Mucosa of rectum (tissue), 2 donors: ENCODE measurements at regions not wholly inside any gene's neighbourhood (a gene's known extent, or its start where the extent isn't known, plus 50 kb on each side); places are given as distances from the start of the nearest gene placed in this dataset.

Source experiments
- H3K27ac ChIP-seq, 2 donors: one replicate each; pipeline ENCODE4 v1.7.0; 2013; ENCODE audit warnings: inconsistent platforms in 2 of 2, low read depth in 2 of 2, low read length in 2 of 2
- H3K27me3 ChIP-seq, 2 donors: one replicate each; pipeline ENCODE4 v1.7.0; 2013; ENCODE audit warnings: low read length in 2 of 2; ENCODE audit not compliant: control insufficient read depth in 2 of 2, insufficient read depth in 2 of 2
- H3K36me3 ChIP-seq, 2 donors: one replicate each; pipeline ENCODE4 v1.7.0; 2013; ENCODE audit warnings: low read length in 2 of 2; ENCODE audit not compliant: control insufficient read depth in 2 of 2, insufficient read depth in 2 of 2
- H3K4me1 ChIP-seq, 2 donors: one replicate each; pipeline ENCODE4 v1.7.0; 2013; ENCODE audit warnings: low read length in 2 of 2, mild to moderate bottlenecking in 1 of 2; ENCODE audit not compliant: control insufficient read depth in 2 of 2, insufficient read depth in 2 of 2
- H3K4me3 ChIP-seq, 2 donors: one replicate each; pipeline ENCODE4 v1.7.0; 2013; ENCODE audit warnings: low read length in 2 of 2
- H3K9ac ChIP-seq, 2 donors: one replicate each; pipeline ENCODE4 v1.7.0; 2013; ENCODE audit warnings: low read length in 2 of 2, low read depth in 1 of 2, mild to moderate bottlenecking in 1 of 2
- H3K9me3 ChIP-seq, 2 donors: one replicate each; pipeline ENCODE4 v1.7.0; 2013; ENCODE audit warnings: low read length in 2 of 2; ENCODE audit not compliant: control insufficient read depth in 2 of 2
- donor health status: healthy.
- donor health status: Normal muscosa, but diverticular disease.

- H3K9me3 ChIP-seq = no peaks in the 10 kb centered on the region
- H3K36me3 ChIP-seq = no peaks in the 10 kb centered on the region
- peaks cover 22 to 25% of the 10 kb centered on the region in 2 donors for H3K27me3 ChIP-seq
- no peak overlapping the region for H3K4me3 ChIP-seq
- no peak overlapping the region for H3K27ac ChIP-seq
- H3K4me1 ChIP-seq = no peaks in the 10 kb centered on the region
- no peak overlapping the region for H3K9ac ChIP-seq
Observed at GRCh38 chr15:77695548-77695947, 62.8 kb upstream of the LINGO1 start.

GRCh38 chr15:77693576-77693975 lies 60.9 kb upstream of the LINGO1 start:
- H3K9ac ChIP-seq = no peak overlapping the region
- H3K4me1 ChIP-seq = no peaks in the 10 kb centered on the region
- H3K27ac ChIP-seq = no peak overlapping the region
- no peak overlapping the region for H3K4me3 ChIP-seq
- H3K36me3 ChIP-seq = no peaks in the 10 kb centered on the region
- H3K9me3 ChIP-seq = no peaks in the 10 kb centered on the region
- peaks cover 22% of the 10 kb centered on the region in 2 donors for H3K27me3 ChIP-seq

GRCh38 chr15:77692614-77693013 lies 59.9 kb upstream of the LINGO1 start:
- H3K4me1 ChIP-seq = no peaks in the 10 kb centered on the region
- H3K9me3 ChIP-seq = no peaks in the 10 kb centered on the region
- H3K27me3 ChIP-seq = peaks cover 14 to 16% of the 10 kb centered on the region in 2 donors

GRCh38 chr15:77691607-77692006 lies 58.9 kb upstream of the LINGO1 start:
- no peak overlapping the region for H3K27ac ChIP-seq
- H3K9ac ChIP-seq = no peak overlapping the region
- peaks cover 7 to 11% of the 10 kb centered on the region in 2 donors for H3K27me3 ChIP-seq
- H3K36me3 ChIP-seq = no peaks in the 10 kb centered on the region
- no peaks in the 10 kb centered on the region for H3K9me3 ChIP-seq
- H3K4me1 ChIP-seq = no peaks in the 10 kb centered on the region
- no peak overlapping the region for H3K4me3 ChIP-seq

More at GRCh38 chr15:77692614-77693013, 59.9 kb upstream of the LINGO1 start:
- Histone ChIP-seq H3K4me3 (no peak overlapping the region), H3K27ac (no peak overlapping the region), H3K9ac (no peak overlapping the region), H3K36me3 (no peaks in the 10 kb centered on the region)

GRCh38 chr15:77689821-77690220 lies 57.1 kb upstream of the LINGO1 start:
- Histone ChIP-seq H3K27ac (no peak overlapping the region), H3K9ac (no peak overlapping the region), H3K36me3 (no peaks in the 10 kb centered on the region), H3K9me3 (no peaks in the 10 kb centered on the region), H3K4me1 (no peaks in the 10 kb centered on the region), H3K27me3 (peaks cover 0 to 8% of the 10 kb centered on the region in 2 donors), H3K4me3 (no peak overlapping the region)

- no peak overlapping the region for H3K4me3 ChIP-seq
- no peaks in the 10 kb centered on the region for H3K36me3 ChIP-seq
- peaks cover 0 to 8% of the 10 kb centered on the region in 2 donors for H3K27me3 ChIP-seq
- no peaks in the 10 kb centered on the region for H3K9me3 ChIP-seq
- no peak overlapping the region for H3K9ac ChIP-seq
- no peaks in the 10 kb centered on the region for H3K4me1 ChIP-seq
- no peak overlapping the region for H3K27ac ChIP-seq
Observed at GRCh38 chr15:77688693-77689092, 56.0 kb upstream of the LINGO1 start.

GRCh38 chr15:77688266-77688665 lies 55.6 kb upstream of the LINGO1 start:
- Histone ChIP-seq H3K27ac (no peak overlapping the region), H3K4me3 (no peak overlapping the region), H3K9ac (no peak overlapping the region), H3K4me1 (no peaks in the 10 kb centered on the region), H3K9me3 (no peaks in the 10 kb centered on the region), H3K27me3 (peaks cover 0 to 8% of the 10 kb centered on the region in 2 donors), H3K36me3 (no peaks in the 10 kb centered on the region)

GRCh38 chr15:77685082-77685815 lies 52.5 kb upstream of the LINGO1 start:
- Histone ChIP-seq H3K27me3 (peaks cover 0 to 2% of the 10 kb centered on the region in 2 donors), H3K27ac (no peak overlapping the region), H3K4me3 (no peak overlapping the region), H3K36me3 (no peaks in the 10 kb centered on the region), H3K9me3 (no peaks in the 10 kb centered on the region), H3K4me1 (no peaks in the 10 kb centered on the region), H3K9ac (no peak overlapping the region)

- no peaks in the 10 kb centered on the region for H3K4me1 ChIP-seq
- no peaks in the 10 kb centered on the region for H3K9me3 ChIP-seq
- H3K9ac ChIP-seq = no peak overlapping the region
- H3K4me3 ChIP-seq = no peak overlapping the region
- peaks cover 0 to 2% of the 10 kb centered on the region in 2 donors for H3K27me3 ChIP-seq
- no peaks in the 10 kb centered on the region for H3K36me3 ChIP-seq
- no peak overlapping the region for H3K27ac ChIP-seq
Observed at GRCh38 chr15:77684341-77685081, 51.8 kb upstream of the LINGO1 start.

- Histone ChIP-seq H3K27ac (no peak overlapping the region), H3K27me3 (peaks cover 0 to 4% of the 10 kb centered on the region in 2 donors), H3K9me3 (no peaks in the 10 kb centered on the region), H3K4me3 (no peak overlapping the region), H3K36me3 (no peaks in the 10 kb centered on the region), H3K9ac (no peak overlapping the region), H3K4me1 (no peaks in the 10 kb centered on the region)
Observed at GRCh38 chr15:77682564-77682963, 49.9 kb upstream of the LINGO1 start.
